Ascending aorta (tissue), 2 donors: ENCODE measurements at regions not wholly inside any gene's neighbourhood (a gene's known extent, or its start where the extent isn't known, plus 50 kb on each side); places are given as distances from the start of the nearest gene placed in this dataset.

Source experiments
- DNase-seq, 2 donors: peaks; one replicate each; pipeline ENCODE4 v3.0.0-alpha.2; 2019; ENCODE audit warnings: low spot score in 2 of 2
- H3K27ac ChIP-seq, 2 donors: fragments of 200-600 bp; sonication (generic); one replicate each; pipeline ENCODE4 v1.5.1; 2016 to 2017; ENCODE audit warnings: mild to moderate bottlenecking in 1 of 2
- H3K27me3 ChIP-seq: fragments of 200-600 bp; sonication (generic); one replicate; pipeline ENCODE4 v1.5.1; 2017
- H3K36me3 ChIP-seq, 2 donors: fragments of 200-600 bp; sonication (generic); one replicate each; pipeline ENCODE4 v1.5.1; 2016
- H3K4me1 ChIP-seq, 2 donors: fragments of 200-600 bp; sonication (generic); one replicate each; pipeline ENCODE4 v1.5.1; 2016 to 2017; ENCODE audit warnings: mild to moderate bottlenecking in 1 of 2
- H3K4me3 ChIP-seq, 2 donors: fragments of 200-600 bp; sonication (generic); one replicate each; pipeline ENCODE4 v1.5.1; 2016 to 2017; ENCODE audit warnings: mild to moderate bottlenecking in 1 of 2
- H3K9me3 ChIP-seq, 2 donors: fragments of 200-600 bp; sonication (generic); one replicate each; pipeline ENCODE4 v1.5.1; 2016
- CTCF ChIP-seq, 3 experiments: fragments of 200-600 bp in 2 of 3; fragments of 450-650 bp in 1 of 3; sonication (generic) in 2 of 3; IDR thresholded peaks; one replicate each; pipeline ENCODE4 v1.5.1; 2016 to 2019; ENCODE audit warnings: antibody characterized with exemption in 3 of 3, mild to moderate bottlenecking in 1 of 3, moderate library complexity in 1 of 3
- intact Hi-C: fragments of 100-400 bp; cut with DNase I; formaldehyde crosslinking; loops from one replicate; pipeline ENCODE4 v1.15.1; 2023

- no peak overlapping the region for H3K4me3 ChIP-seq
- no peaks in the 10 kb centered on the region for H3K27me3 ChIP-seq
- intact Hi-C loops, result no loop called here
- H3K27ac ChIP-seq, result no peak overlapping the region
- H3K4me1 ChIP-seq, result no peaks in the 10 kb centered on the region
- no peaks in the 10 kb centered on the region for H3K9me3 ChIP-seq
- TF ChIP-seq CTCF (IDR thresholded peaks at IDR 0.05), result no peak
- DNase-seq, result no peak
- no peaks in the 10 kb centered on the region for H3K36me3 ChIP-seq
Observed at GRCh38 chr6:126941751-126942150, 176.7 kb upstream of the RSPO3 start.

GRCh38 chr6:126944512-126944911 lies 174.0 kb upstream of the RSPO3 start:
- no peak for TF ChIP-seq CTCF (IDR thresholded peaks at IDR 0.05)
- DNase-seq, result no peak
- no peaks in the 10 kb centered on the region for H3K27me3 ChIP-seq
- H3K4me1 ChIP-seq, result no peaks in the 10 kb centered on the region
- no peaks in the 10 kb centered on the region for H3K36me3 ChIP-seq
- H3K27ac ChIP-seq, result no peak overlapping the region
- H3K4me3 ChIP-seq, result no peak overlapping the region
- intact Hi-C loops, result no loop called here
- no peaks in the 10 kb centered on the region for H3K9me3 ChIP-seq

GRCh38 chr6:126945150-126945685 lies 173.3 kb upstream of the RSPO3 start:
- Histone ChIP-seq H3K36me3 (no peaks in the 10 kb centered on the region), H3K27me3 (no peaks in the 10 kb centered on the region), H3K4me3 (no peak overlapping the region), H3K9me3 (no peaks in the 10 kb centered on the region), H3K4me1 (no peaks in the 10 kb centered on the region), H3K27ac (no peak overlapping the region)
- DNase-seq, result no peak
- intact Hi-C loops, result no loop called here
- no peak for TF ChIP-seq CTCF (IDR thresholded peaks at IDR 0.05)

- Histone ChIP-seq H3K4me3 (no peak overlapping the region), H3K4me1 (no peaks in the 10 kb centered on the region), H3K27me3 (no peaks in the 10 kb centered on the region), H3K36me3 (no peaks in the 10 kb centered on the region), H3K27ac (no peak overlapping the region), H3K9me3 (no peaks in the 10 kb centered on the region)
- no peak for TF ChIP-seq CTCF (IDR thresholded peaks at IDR 0.05)
- intact Hi-C loops, result no loop called here
- DNase-seq, result no peak
Observed at GRCh38 chr6:126945812-126946360, 172.6 kb upstream of the RSPO3 start.

- Histone ChIP-seq H3K4me3 (no peak overlapping the region), H3K36me3 (no peaks in the 10 kb centered on the region), H3K27ac (no peak overlapping the region), H3K4me1 (no peaks in the 10 kb centered on the region), H3K27me3 (no peaks in the 10 kb centered on the region), H3K9me3 (no peaks in the 10 kb centered on the region)
- intact Hi-C loops, result no loop called here
- no peak for TF ChIP-seq CTCF (IDR thresholded peaks at IDR 0.05)
- DNase-seq, result no peak
Observed at GRCh38 chr6:126947070-126947469, 171.4 kb upstream of the RSPO3 start.

GRCh38 chr6:126949786-126950185 lies 168.7 kb upstream of the RSPO3 start:
- no peaks in the 10 kb centered on the region for H3K36me3 ChIP-seq
- intact Hi-C loops, result no loop called here
- no peak for DNase-seq
- no peak overlapping the region for H3K27ac ChIP-seq
- no peaks in the 10 kb centered on the region for H3K27me3 ChIP-seq
- H3K4me3 ChIP-seq, result no peak overlapping the region
- TF ChIP-seq CTCF (IDR thresholded peaks at IDR 0.05), result no peak
- H3K4me1 ChIP-seq, result no peaks in the 10 kb centered on the region
- H3K9me3 ChIP-seq, result no peaks in the 10 kb centered on the region
